Activated naive CD4-positive, alpha-beta T cell treated with anti-CD3 and anti-CD28 coated beads for 36 hours (primary cell): ENCODE measurements at regions not wholly inside any gene's neighbourhood (a gene's known extent, or its start where the extent isn't known, plus 50 kb on each side); places are given as distances from the start of the nearest gene placed in this dataset.

Experiments used
- CTCF ChIA-PET: fragments of 350-600 bp; sonication (Branson Sonifier 250); formaldehyde crosslinking; loops from one replicate; lab custom pipeline; 2021; ENCODE audit warnings: antibody characterized with exemption; lab: Charles Lee
- DNase-seq: peaks from one replicate; pipeline ENCODE4 v3.0.0-alpha.2; 2020
- H3K27ac Mint-ChIP-seq: one replicate; pipeline ENCODE4 v1.8.0; 2021; ENCODE audit warnings: mild to moderate bottlenecking, mixed read lengths
- H3K27me3 Mint-ChIP-seq: one replicate; pipeline ENCODE4 v1.8.0; 2021; ENCODE audit warnings: low read depth, mixed read lengths
- H3K36me3 Mint-ChIP-seq: one replicate; pipeline ENCODE4 v1.8.0; 2021; ENCODE audit warnings: low read depth, mixed read lengths
- H3K4me1 Mint-ChIP-seq: one replicate; pipeline ENCODE4 v1.8.0; 2021; ENCODE audit warnings: low read depth, mixed read lengths
- H3K4me3 Mint-ChIP-seq: one replicate; pipeline ENCODE4 v1.8.0; 2021; ENCODE audit warnings: mild to moderate bottlenecking, moderate library complexity, mixed read lengths
- H3K9me3 Mint-ChIP-seq: one replicate; pipeline ENCODE4 v1.8.0; 2021; ENCODE audit warnings: mixed read lengths
- intact Hi-C: fragments of 100-400 bp; cut with micrococcal nuclease; formaldehyde crosslinking; loops from one replicate; pipeline ENCODE4 v1.15.1; 2023

DNA sequence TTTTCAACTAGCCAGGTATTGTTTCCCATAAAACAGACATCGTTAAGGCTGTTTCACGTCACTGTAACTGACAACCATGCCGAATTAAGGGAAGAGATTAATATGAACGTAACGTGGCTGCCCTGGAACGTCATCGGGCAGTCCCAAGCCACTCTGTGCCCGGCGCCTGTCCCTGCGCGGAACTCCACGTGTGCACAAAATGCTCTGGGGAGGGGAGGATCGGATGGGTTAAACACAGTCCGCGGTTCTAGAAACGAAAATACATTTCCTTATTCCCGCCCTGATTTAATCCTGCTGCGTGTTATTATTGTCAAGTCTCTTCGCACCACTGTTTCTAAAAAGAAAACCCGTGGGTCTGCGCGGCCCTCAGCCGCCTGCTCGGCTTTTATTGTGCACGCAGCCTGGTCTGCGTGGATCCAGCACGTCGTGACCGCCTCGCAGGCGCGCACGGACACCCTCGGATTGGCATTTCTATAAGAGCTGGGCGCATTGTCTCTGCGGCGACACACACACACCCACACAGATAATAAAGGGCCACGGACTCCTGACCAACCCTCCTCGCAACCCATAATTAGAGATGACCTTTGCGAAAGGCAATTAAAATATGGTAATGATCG is 69.6 kb upstream of the BCOR start:
- intact Hi-C loops: loop anchor here (5.0 to 10.0 kb wide), 2 partner anchors 435 to 903 kb away; no protein-coding TSS in a partner anchor
- H3K27ac Mint-ChIP-seq: peak overlapping the region; percentile 88
- no peaks in the 10 kb centered on the region for H3K9me3 Mint-ChIP-seq
- H3K4me3 Mint-ChIP-seq: peak overlapping the region; percentile 76
- H3K4me1 Mint-ChIP-seq: peaks cover 35% of the 10 kb centered on the region
- DNase-seq: peak; percentile 57
- CTCF ChIA-PET: interaction anchor here (1.0 to 2.1 kb wide), 4 partner anchors 10 to 351 kb away, joined by 3 to 7 read pairs (median 4); no protein-coding TSS in a partner anchor
- peaks cover 5% of the 10 kb centered on the region for H3K36me3 Mint-ChIP-seq
- no peaks in the 10 kb centered on the region for H3K27me3 Mint-ChIP-seq

DNA sequence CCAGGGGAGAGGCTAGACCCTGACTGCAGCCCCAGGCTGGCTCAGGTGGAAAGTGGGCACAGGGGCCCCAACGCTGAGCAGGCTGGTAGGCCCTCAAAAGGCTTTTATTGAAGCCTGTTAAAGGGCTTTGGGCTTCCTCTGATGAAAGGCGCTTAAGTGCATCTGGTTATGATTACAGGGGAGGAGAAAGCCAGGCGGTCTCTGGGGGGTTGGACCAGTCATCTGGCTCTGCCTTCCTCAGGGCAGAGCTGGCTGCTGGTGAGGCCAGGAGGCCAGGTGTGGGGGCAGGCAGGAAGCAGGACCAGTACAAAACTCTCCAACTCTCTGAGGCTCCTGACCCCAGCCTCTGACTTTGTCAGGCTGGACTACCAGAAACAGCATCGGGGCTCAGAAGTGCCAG is 68.8 kb upstream of the BCOR start:
- Mint-ChIP-seq H3K27ac (peak overlapping the region; percentile 88), H3K4me1 (peaks cover 37% of the 10 kb centered on the region), H3K36me3 (peaks cover 5% of the 10 kb centered on the region), H3K9me3 (no peaks in the 10 kb centered on the region), H3K27me3 (no peaks in the 10 kb centered on the region), H3K4me3 (peak overlapping the region; percentile 76)
- peak; percentile 34 for DNase-seq
- intact Hi-C loops: loop anchor here (1.0 to 10.0 kb wide), 3 partner anchors 8 to 902 kb away; no protein-coding TSS in a partner anchor
- CTCF ChIA-PET: no interaction called here

DNA sequence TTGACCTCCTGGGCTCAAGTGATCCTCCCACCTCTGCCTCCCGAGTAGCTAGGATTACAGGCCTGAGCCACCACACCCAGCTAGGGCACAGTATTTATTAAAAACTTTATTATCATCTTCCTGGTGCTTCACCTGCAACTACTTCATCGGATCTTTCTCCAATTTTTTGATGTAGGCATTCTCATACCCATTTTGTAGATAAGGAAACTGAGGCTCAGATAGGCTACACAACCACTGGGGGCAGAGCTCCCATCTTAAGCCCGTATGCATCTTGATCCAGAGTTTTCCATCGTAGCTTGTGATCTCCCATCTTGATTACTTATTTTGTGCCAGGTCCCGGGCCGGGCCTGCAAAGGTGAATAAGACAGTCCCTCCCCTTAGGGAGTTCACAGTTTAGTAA is 68.1 kb upstream of the BCOR start:
- H3K4me3 Mint-ChIP-seq: no peak overlapping the region
- no peak for DNase-seq
- peaks cover 34% of the 10 kb centered on the region for H3K4me1 Mint-ChIP-seq
- no peak overlapping the region for H3K27ac Mint-ChIP-seq
- CTCF ChIA-PET: no interaction called here
- H3K9me3 Mint-ChIP-seq: no peaks in the 10 kb centered on the region
- intact Hi-C loops: loop anchor here (1.0 to 10.0 kb wide), 3 partner anchors 8 to 901 kb away; no protein-coding TSS in a partner anchor
- peaks cover 5% of the 10 kb centered on the region for H3K36me3 Mint-ChIP-seq
- H3K27me3 Mint-ChIP-seq: no peaks in the 10 kb centered on the region

DNA sequence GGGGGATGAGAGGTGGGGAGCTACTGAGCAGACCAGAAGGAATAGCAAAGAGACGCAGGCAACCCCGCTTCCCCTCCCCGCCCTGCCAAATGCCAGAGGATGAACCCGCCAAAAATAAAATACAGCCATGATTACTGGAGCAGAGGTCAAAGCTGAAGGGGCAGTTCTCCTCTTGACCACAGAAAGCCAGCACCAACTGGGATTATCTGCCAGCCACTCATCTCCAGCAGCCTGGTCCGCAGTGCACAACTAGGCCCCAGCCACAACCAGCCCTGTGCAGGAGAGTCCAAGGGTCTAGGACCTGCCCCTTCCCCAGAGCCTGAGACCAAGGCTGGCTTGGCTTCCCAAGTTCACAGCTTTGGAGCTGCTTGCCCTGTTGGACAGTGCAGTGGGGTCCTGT is 67.4 kb upstream of the BCOR start:
- intact Hi-C loops: loop anchor here (5.0 to 10.0 kb wide), 2 partner anchors 433 to 900 kb away; no protein-coding TSS in a partner anchor
- CTCF ChIA-PET: no interaction called here

DNA sequence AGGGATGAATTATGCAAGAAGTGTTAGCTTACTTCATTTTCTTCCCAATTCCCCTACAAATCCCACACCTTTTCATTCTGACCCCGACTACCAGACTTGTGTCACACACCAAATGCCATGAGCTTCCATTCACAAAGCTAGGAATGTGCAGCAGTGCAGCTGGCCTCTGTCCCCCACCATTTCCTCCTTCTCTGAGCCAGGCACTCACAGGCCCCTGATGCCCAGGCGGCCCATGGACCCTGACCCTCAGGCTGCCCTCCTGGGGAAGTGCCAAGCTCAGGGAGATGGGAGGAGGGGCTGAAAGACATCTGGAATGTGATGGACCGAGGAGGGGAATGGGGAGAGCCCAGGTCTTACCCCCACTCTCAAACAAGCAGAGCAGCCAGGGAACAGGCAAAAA is 67.0 kb upstream of the BCOR start:
- CTCF ChIA-PET: no interaction called here
- no peaks in the 10 kb centered on the region for H3K27me3 Mint-ChIP-seq
- intact Hi-C loops: loop anchor here (5.0 to 10.0 kb wide), 2 partner anchors 432 to 900 kb away; no protein-coding TSS in a partner anchor
- no peak overlapping the region for H3K4me3 Mint-ChIP-seq
- DNase-seq: no peak
- peaks cover 30% of the 10 kb centered on the region for H3K4me1 Mint-ChIP-seq
- no peaks in the 10 kb centered on the region for H3K9me3 Mint-ChIP-seq
- peak overlapping the region; percentile 48 for H3K27ac Mint-ChIP-seq
- H3K36me3 Mint-ChIP-seq: peaks cover 5% of the 10 kb centered on the region

More for the DNA sequence above, 67.4 kb upstream of the BCOR start:
- H3K27ac Mint-ChIP-seq: no peak overlapping the region
- no peaks in the 10 kb centered on the region for H3K27me3 Mint-ChIP-seq
- no peak for DNase-seq
- no peak overlapping the region for H3K4me3 Mint-ChIP-seq
- H3K4me1 Mint-ChIP-seq: peaks cover 30% of the 10 kb centered on the region
- H3K36me3 Mint-ChIP-seq: peaks cover 5% of the 10 kb centered on the region
- H3K9me3 Mint-ChIP-seq: no peaks in the 10 kb centered on the region

DNA sequence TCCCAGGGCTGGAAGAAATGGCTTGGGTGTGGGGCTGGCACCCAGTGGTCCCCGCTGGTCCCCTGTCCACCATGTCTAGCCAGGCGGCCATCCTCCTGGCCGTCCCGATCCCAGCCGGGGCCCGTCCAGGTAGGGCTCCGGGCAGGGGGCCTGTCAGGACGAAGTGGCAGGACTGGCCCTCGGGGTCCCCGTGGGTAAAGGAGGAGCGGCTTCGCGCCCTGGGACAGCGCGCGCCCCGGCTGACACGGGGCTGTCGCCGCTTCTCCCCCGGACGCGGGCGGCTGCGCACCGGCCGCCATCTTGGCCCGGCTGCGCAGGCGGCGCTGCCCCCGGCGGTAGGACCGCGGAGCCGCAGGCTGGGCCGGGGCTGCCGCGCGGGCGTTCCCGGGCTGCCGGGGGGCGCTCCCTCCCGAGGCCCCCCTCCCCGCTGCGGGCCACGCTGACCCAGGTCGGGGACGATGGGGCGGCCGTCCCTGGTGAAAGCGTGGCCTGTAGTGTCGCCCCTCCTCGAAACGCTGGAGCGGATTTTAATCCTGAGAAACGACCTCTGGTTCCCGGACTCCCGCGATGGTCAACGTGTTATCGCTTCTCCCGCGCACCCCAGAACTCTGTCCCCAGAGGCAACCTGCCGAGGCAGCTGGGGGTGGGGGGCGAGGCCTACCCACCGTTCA is 60.4 kb upstream of the BCOR start:
- intact Hi-C loops: loop anchor here (1.0 kb wide), 1 partner anchor 8 kb away; no protein-coding TSS in a partner anchor
- Mint-ChIP-seq H3K27ac (peak overlapping the region; percentile 30), H3K9me3 (no peaks in the 10 kb centered on the region), H3K4me1 (peaks cover 11% of the 10 kb centered on the region), H3K27me3 (no peaks in the 10 kb centered on the region), H3K36me3 (peaks cover 1% of the 10 kb centered on the region), H3K4me3 (peak overlapping the region; percentile 71)
- CTCF ChIA-PET: interaction anchor here (0.6 to 1.4 kb wide), 2 partner anchors 10 to 346 kb away, joined by 3 to 6 read pairs; no protein-coding TSS in a partner anchor
- DNase-seq: peak; percentile 25

DNA sequence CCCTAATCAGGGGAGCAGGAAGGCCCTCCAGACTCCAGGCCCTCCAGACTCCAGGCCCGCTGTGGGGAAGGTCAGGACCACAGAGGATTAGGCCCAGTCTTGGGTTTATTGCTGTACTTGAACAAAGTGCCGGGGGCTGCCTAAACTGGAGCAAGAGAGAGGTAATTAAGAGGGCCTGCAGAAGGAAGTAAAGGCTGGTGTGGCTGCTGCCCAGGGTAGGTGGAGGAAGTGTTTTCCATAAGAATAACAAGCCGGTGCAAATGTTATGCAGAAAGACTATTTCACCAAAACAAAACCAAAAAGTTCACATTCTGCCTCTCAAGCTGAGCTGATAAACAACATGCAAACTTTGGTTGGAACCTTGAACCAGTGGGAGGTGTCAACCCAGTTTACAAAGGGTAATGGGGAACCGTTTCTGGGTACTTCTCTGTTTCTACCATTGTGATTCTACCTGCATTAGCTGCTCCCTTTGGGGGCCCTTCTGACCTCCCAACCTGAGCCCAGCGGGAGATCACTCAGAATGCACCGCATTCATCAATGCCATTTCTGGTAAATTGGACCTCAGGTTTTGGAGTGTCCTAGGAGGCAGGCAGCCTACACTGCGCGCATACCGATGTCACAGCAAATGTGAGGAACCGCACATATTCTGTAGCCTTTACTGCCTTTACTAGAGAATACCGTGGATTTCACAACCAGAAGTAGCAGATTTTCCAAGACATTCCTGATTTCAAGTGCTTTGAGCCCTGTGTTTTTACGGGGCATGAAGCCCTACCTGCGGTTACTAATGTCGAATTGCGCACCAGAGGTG is 59.7 kb upstream of the BCOR start:
- Mint-ChIP-seq H3K4me1 (peaks cover 12% of the 10 kb centered on the region), H3K9me3 (no peaks in the 10 kb centered on the region), H3K27me3 (no peaks in the 10 kb centered on the region), H3K4me3 (peak overlapping the region; percentile 53), H3K36me3 (peaks cover 1% of the 10 kb centered on the region), H3K27ac (no peak overlapping the region)
- intact Hi-C loops: loop anchor here (1.0 kb wide), 1 partner anchor 9 kb away; no protein-coding TSS in a partner anchor
- CTCF ChIA-PET: interaction anchor here (1.4 kb wide), 1 partner anchor 10 kb away, joined by 6 read pairs; no protein-coding TSS in a partner anchor
- no peak for DNase-seq

DNA sequence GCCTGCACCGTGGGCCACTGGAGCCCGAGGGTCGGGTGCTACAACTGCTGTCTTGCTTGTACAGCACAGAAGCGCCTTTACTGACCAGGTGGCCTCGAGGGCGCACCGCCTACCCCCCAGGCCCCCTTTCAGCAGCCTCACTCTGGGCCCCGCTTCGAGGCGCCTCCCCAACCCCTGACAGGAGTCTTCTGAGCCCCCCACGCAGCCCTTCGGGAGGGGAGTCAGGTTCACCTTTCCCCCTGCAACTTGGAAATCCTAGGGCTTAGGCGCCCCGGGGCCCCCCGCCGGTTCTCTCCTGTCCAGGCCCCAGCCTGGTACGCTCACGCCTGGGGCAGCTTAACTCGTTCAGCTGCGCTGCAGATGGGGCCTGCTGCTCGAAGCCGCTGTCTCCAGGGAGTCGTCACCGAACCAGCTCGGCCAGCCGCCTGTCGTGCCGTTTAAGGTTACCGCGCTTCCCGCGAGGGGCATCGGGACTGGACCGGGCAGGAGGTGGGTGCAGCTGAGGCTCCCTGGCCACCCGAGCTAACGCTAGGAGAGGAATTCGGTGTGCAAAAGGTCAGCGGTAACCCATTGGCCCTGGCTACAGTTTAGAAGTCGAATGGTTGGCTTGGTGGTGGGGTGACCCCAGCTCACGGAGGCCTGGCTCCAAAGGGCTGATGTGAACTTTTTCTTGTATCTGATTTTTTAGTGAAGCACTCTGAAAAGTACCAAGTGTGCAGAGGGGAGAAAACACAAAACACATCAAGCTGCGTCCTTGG is 58.9 kb upstream of the BCOR start:
- Mint-ChIP-seq H3K27ac (no peak overlapping the region), H3K36me3 (peaks cover 1% of the 10 kb centered on the region), H3K4me3 (no peak overlapping the region), H3K9me3 (no peaks in the 10 kb centered on the region), H3K4me1 (peaks cover 9% of the 10 kb centered on the region), H3K27me3 (no peaks in the 10 kb centered on the region)
- no peak for DNase-seq
- CTCF ChIA-PET: interaction anchor here (1.4 kb wide), 1 partner anchor 11 kb away, joined by 6 read pairs; no protein-coding TSS in a partner anchor
- intact Hi-C loops: no loop called here

DNA sequence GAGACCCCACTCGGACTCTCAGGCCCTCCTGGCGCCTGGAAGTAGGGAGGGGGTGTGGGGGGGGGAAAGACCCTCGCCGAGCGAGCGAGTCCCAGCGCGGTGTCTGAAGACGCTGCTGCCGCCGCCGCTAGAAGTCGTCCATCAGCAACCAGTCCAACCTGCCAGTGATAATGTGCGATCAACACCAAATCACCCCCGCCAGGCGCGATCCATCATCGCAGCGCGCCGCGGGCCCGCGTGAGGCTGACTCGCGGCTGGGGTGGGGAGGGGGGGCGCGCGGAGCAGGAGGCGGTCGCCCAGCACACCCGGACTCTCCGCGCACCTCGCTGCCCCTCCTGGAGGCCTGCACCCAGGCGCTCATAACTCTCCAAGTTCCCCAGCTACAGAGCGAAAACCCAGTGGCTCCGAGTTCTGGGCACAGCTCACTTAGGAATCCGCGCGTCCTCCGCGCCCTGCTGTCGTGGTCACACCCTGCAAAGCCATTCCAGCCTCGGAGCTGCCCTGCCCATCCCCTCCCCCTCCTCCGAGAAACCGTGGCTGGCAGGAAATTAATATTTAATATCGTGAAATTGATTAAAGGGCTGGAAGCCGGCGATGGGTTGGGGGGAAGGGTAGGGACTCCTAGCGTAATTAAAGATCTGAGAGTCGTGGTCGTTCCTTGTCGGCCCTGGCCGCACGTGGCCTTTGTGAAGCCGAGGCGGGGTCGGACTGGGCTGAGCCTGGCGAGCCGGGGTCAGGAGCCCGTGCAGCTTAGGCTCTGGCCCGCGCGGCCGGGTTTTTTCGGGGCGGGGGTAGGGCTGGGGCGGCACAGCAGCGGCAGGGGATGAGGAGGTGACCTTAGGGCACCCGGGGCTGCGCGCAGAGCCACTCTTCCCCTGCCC is 58.1 kb upstream of the BCOR start:
- H3K4me3 Mint-ChIP-seq: no peak overlapping the region
- H3K27me3 Mint-ChIP-seq: no peaks in the 10 kb centered on the region
- H3K9me3 Mint-ChIP-seq: no peaks in the 10 kb centered on the region
- DNase-seq: peak; percentile 6
- CTCF ChIA-PET: no interaction called here
- no peak overlapping the region for H3K27ac Mint-ChIP-seq
- H3K4me1 Mint-ChIP-seq: peaks cover 9% of the 10 kb centered on the region
- intact Hi-C loops: no loop called here
- H3K36me3 Mint-ChIP-seq: peaks cover 1% of the 10 kb centered on the region

DNA sequence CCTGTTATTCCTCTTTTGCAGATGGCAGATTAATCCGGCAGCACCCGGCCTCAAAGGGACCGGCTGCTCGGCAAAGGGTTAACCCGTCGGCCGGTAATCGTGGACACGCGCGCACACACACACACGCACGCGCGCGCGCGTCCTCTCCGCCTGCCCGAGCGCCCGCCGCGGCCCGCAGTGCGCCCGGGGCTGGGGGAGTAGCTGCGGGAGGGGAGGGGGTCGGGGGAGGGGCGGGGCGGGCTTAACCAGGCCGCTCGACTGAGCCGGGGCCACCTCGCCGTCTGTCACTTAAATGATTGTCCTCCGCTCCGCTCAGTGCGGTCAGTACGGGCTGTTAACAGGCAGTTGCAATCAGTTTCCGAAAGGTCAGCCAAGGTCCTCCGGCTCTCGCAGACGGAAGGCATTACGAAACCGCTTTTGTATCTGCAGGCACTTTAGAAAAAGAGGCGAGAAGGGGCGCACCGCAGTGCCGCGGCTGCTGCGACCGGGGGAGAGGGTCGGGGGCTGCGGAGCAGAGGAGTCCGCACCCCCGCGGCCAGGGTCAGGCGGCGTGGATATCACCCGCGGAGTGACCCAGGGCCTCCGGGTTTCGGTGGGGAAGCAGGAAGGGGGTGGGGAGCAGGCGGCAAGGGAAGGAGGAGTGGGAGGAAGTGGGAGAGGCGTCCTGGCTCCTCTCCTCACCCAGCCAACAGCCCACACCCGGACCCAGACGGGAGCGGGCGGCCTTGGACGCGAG is 57.3 kb upstream of the BCOR start:
- peaks cover 1% of the 10 kb centered on the region for H3K36me3 Mint-ChIP-seq
- intact Hi-C loops: loop anchor here (5.0 kb wide), 1 partner anchor 338 kb away; no protein-coding TSS in a partner anchor
- DNase-seq: peak; percentile 10
- no peaks in the 10 kb centered on the region for H3K9me3 Mint-ChIP-seq
- peak overlapping the region; percentile 77 for H3K4me3 Mint-ChIP-seq
- no peaks in the 10 kb centered on the region for H3K27me3 Mint-ChIP-seq
- H3K4me1 Mint-ChIP-seq: peaks cover 9% of the 10 kb centered on the region
- no peak overlapping the region for H3K27ac Mint-ChIP-seq
- CTCF ChIA-PET: interaction anchor here (1.2 kb wide), 1 partner anchor 13 kb away, joined by 3 read pairs; no protein-coding TSS in a partner anchor
